ENCODE measurements at regions not wholly inside any gene's neighbourhood (a gene's known extent, or its start where the extent isn't known, plus 50 kb on each side); places are given as distances from the start of the nearest gene placed in this dataset.

GRCh38 chr12:60271816-60272215, 676.0 kb downstream of the SLC16A7 start:
- H3K4me1 ChIP-seq (ENCODE audit: control insufficient read depth, insufficient read depth, low read length): no peaks in the 10 kb centered on the region
- 82% methylated on average over 9 of the region's 9 CpGs for WGBS
- H3K9me3 ChIP-seq (ENCODE audit: control insufficient read depth, low read length): no peaks in the 10 kb centered on the region
- no peak overlapping the region for H3K27ac ChIP-seq (ENCODE audit: low read length)
- DNase-seq (no peak), ATAC-seq (no peak)
- intact Hi-C loops (cut with DNase I): no loop called here
- H3K27me3 ChIP-seq (ENCODE audit: control insufficient read depth, insufficient read depth): no peaks in the 10 kb centered on the region
- H3K4me3 ChIP-seq (ENCODE audit: low read length): no peak overlapping the region

- ATAC-seq (no peak), DNase-seq (no peak)
- Histone ChIP-seq H3K27me3 (ENCODE audit: control insufficient read depth, insufficient read depth) (no peaks in the 10 kb centered on the region), H3K4me1 (ENCODE audit: control insufficient read depth, insufficient read depth, low read length) (no peaks in the 10 kb centered on the region), H3K4me3 (ENCODE audit: low read length) (no peak overlapping the region), H3K27ac (ENCODE audit: low read length) (no peak overlapping the region), H3K9me3 (ENCODE audit: control insufficient read depth, low read length) (no peaks in the 10 kb centered on the region)
- WGBS: 52% methylated on average over 2 of the region's 2 CpGs
- intact Hi-C loops (cut with DNase I): no loop called here
Measured at GRCh38 chr12:60278209-60278608, 682.4 kb downstream of the SLC16A7 start.

- whole genome bisulfite sequencing: 69% methylated on average over 1 of the region's 1 CpG
- H3K4me1 ChIP-seq (ENCODE audit: control insufficient read depth, insufficient read depth, low read length): no peaks in the 10 kb centered on the region
- ATAC-seq: no peak
Measured at GRCh38 chr12:60279221-60279620, 683.4 kb downstream of the SLC16A7 start.

GRCh38 chr12:60281522-60281921, 685.7 kb downstream of the SLC16A7 start:
- H3K9me3 ChIP-seq (ENCODE audit: control insufficient read depth, low read length): no peaks in the 10 kb centered on the region
- ATAC-seq: no peak
- H3K4me3 ChIP-seq (ENCODE audit: low read length): no peak overlapping the region
- no peak overlapping the region for H3K27ac ChIP-seq (ENCODE audit: low read length)
- no peaks in the 10 kb centered on the region for H3K4me1 ChIP-seq (ENCODE audit: control insufficient read depth, insufficient read depth, low read length)
- peak in 1 of 3 donors; percentile 7 for DNase-seq
- no peaks in the 10 kb centered on the region for H3K27me3 ChIP-seq (ENCODE audit: control insufficient read depth, insufficient read depth)
- WGBS: 92% methylated on average over 8 of the region's 8 CpGs
- intact Hi-C loops (cut with DNase I): no loop called here

More at GRCh38 chr12:60279221-60279620, 683.4 kb downstream of the SLC16A7 start:
- Histone ChIP-seq H3K27me3 (ENCODE audit: control insufficient read depth, insufficient read depth) (no peaks in the 10 kb centered on the region), H3K9me3 (ENCODE audit: control insufficient read depth, low read length) (no peaks in the 10 kb centered on the region), H3K27ac (ENCODE audit: low read length) (no peak overlapping the region), H3K4me3 (ENCODE audit: low read length) (no peak overlapping the region)
- no peak for DNase-seq
- intact Hi-C loops (cut with DNase I): no loop called here

GRCh38 chr12:60290532-60290931, 694.7 kb downstream of the SLC16A7 start:
- no peak for DNase-seq
- Histone ChIP-seq H3K27ac (ENCODE audit: low read length) (no peak overlapping the region), H3K4me3 (ENCODE audit: low read length) (no peak overlapping the region), H3K27me3 (ENCODE audit: control insufficient read depth, insufficient read depth) (no peaks in the 10 kb centered on the region), H3K4me1 (ENCODE audit: control insufficient read depth, insufficient read depth, low read length) (no peaks in the 10 kb centered on the region), H3K9me3 (ENCODE audit: control insufficient read depth, low read length) (no peaks in the 10 kb centered on the region)
- 67% methylated on average over 1 of the region's 1 CpG for whole genome bisulfite sequencing
- intact Hi-C loops (cut with DNase I): no loop called here
- no peak for ATAC-seq

- no peak for ATAC-seq
- H3K27me3 ChIP-seq (ENCODE audit: control insufficient read depth, insufficient read depth): no peaks in the 10 kb centered on the region
- no peak overlapping the region for H3K27ac ChIP-seq (ENCODE audit: low read length)
- WGBS: 10% methylated on average over 1 of the region's 1 CpG
- intact Hi-C loops (cut with DNase I): no loop called here
- no peak for DNase-seq
- H3K9me3 ChIP-seq (ENCODE audit: control insufficient read depth, low read length): no peaks in the 10 kb centered on the region
- no peaks in the 10 kb centered on the region for H3K4me1 ChIP-seq (ENCODE audit: control insufficient read depth, insufficient read depth, low read length)
- no peak overlapping the region for H3K4me3 ChIP-seq (ENCODE audit: low read length)
Measured at GRCh38 chr12:60308366-60308991, 712.6 kb downstream of the SLC16A7 start.

GRCh38 chr12:60311940-60312339, 716.1 kb downstream of the SLC16A7 start:
- ATAC-seq: no peak
- no peak for DNase-seq
- no peaks in the 10 kb centered on the region for H3K4me1 ChIP-seq (ENCODE audit: control insufficient read depth, insufficient read depth, low read length)
- 69% methylated on average over 2 of the region's 2 CpGs for WGBS
- H3K27me3 ChIP-seq (ENCODE audit: control insufficient read depth, insufficient read depth): no peaks in the 10 kb centered on the region
- H3K27ac ChIP-seq (ENCODE audit: low read length): no peak overlapping the region
- no peak overlapping the region for H3K4me3 ChIP-seq (ENCODE audit: low read length)
- intact Hi-C loops (cut with DNase I): no loop called here
- no peaks in the 10 kb centered on the region for H3K9me3 ChIP-seq (ENCODE audit: control insufficient read depth, low read length)

GRCh38 chr12:60317361-60317760, 721.5 kb downstream of the SLC16A7 start:
- Histone ChIP-seq H3K9me3 (ENCODE audit: control insufficient read depth, low read length) (no peaks in the 10 kb centered on the region), H3K4me3 (ENCODE audit: low read length) (no peak overlapping the region), H3K27me3 (ENCODE audit: control insufficient read depth, insufficient read depth) (no peaks in the 10 kb centered on the region), H3K27ac (ENCODE audit: low read length) (no peak overlapping the region), H3K4me1 (ENCODE audit: control insufficient read depth, insufficient read depth, low read length) (no peaks in the 10 kb centered on the region)
- intact Hi-C loops (cut with DNase I): no loop called here
- 70% methylated on average over 1 of the region's 1 CpG for WGBS
- ATAC-seq (no peak), DNase-seq (no peak)

GRCh38 chr12:60324746-60325145, 728.9 kb downstream of the SLC16A7 start:
- no peak overlapping the region for H3K27ac ChIP-seq (ENCODE audit: low read length)
- no peaks in the 10 kb centered on the region for H3K27me3 ChIP-seq (ENCODE audit: control insufficient read depth, insufficient read depth)
- H3K9me3 ChIP-seq (ENCODE audit: control insufficient read depth, low read length): no peaks in the 10 kb centered on the region
- DNase-seq (no peak), ATAC-seq (no peak)
- no peak overlapping the region for H3K4me3 ChIP-seq (ENCODE audit: low read length)
- WGBS: 89% methylated on average over 1 of the region's 1 CpG
- intact Hi-C loops (cut with DNase I): no loop called here
- H3K4me1 ChIP-seq (ENCODE audit: control insufficient read depth, insufficient read depth, low read length): no peaks in the 10 kb centered on the region

- intact Hi-C loops (cut with DNase I): no loop called here
- DNase-seq (no peak), ATAC-seq (no peak)
- no peaks in the 10 kb centered on the region for H3K9me3 ChIP-seq (ENCODE audit: control insufficient read depth, low read length)
- H3K27ac ChIP-seq (ENCODE audit: low read length): no peak overlapping the region
- no peaks in the 10 kb centered on the region for H3K27me3 ChIP-seq (ENCODE audit: control insufficient read depth, insufficient read depth)
- no peaks in the 10 kb centered on the region for H3K4me1 ChIP-seq (ENCODE audit: control insufficient read depth, insufficient read depth, low read length)
- WGBS: 58% methylated on average over 6 of the region's 6 CpGs
- no peak overlapping the region for H3K4me3 ChIP-seq (ENCODE audit: low read length)
Measured at GRCh38 chr12:60333461-60333860, 737.6 kb downstream of the SLC16A7 start.

- Histone ChIP-seq H3K9me3 (ENCODE audit: control insufficient read depth, low read length) (no peaks in the 10 kb centered on the region), H3K27ac (ENCODE audit: low read length) (no peak overlapping the region), H3K27me3 (ENCODE audit: control insufficient read depth, insufficient read depth) (no peaks in the 10 kb centered on the region), H3K4me1 (ENCODE audit: control insufficient read depth, insufficient read depth, low read length) (no peaks in the 10 kb centered on the region), H3K4me3 (ENCODE audit: low read length) (no peak overlapping the region)
- DNase-seq: no peak
- ATAC-seq: no peak
- intact Hi-C loops (cut with DNase I): no loop called here
Measured at GRCh38 chr12:60335745-60336144, 739.9 kb downstream of the SLC16A7 start.
